ENCODE measurements at regions not wholly inside any gene's neighbourhood (a gene's known extent, or its start where the extent isn't known, plus 50 kb on each side); places are given as distances from the start of the nearest gene placed in this dataset.

- FAIRE-seq, result no peak
These were observed 972.8 kb downstream of the ANKRD7 start for GRCh38 chr7:119197172-119197876.

DNA sequence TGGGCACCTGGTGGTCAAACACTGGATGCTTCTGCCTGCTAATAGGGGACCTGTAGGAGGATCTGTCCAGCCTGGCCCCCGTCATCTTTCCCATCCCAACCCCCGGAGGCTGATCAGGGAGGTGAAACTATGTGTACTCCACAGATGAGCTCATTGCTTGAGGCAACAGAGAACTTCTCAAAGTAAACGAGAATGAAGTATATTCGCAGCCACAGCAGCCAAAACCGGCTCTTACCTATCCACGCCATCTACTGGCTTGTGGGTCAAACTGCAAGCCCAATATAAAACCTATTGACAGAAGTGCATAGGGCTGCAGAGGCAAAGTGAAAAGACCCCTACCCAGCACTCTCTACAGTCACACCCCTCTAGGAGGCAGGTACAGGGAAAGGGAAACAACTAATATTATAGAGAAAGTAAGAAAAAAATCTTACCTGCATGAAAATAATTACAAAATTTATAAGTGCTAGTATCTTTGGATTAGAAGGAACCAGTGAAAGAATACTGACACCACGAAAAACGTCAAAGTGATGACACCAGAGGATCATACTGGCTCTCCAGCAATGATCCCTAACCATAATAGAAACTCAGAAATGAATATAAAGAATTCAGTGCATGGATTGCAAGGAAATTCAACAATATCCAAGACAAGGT lies 973.5 kb downstream of the ANKRD7 start:
- DNase-seq (ENCODE audit: insufficient read length, low spot score) (peak; percentile 0), FAIRE-seq (peak; percentile 81)
- no peak for TF ChIP-seq TAF1 (IDR thresholded peaks at IDR 0.05; ENCODE audit: low read depth, low read length)
- TF ChIP-seq PAX5 (IDR thresholded peaks at IDR 0.05; ENCODE audit: insufficient read depth, low read length, severe bottlenecking), result no peak
- no peak for TF ChIP-seq POLR2A (IDR thresholded peaks at IDR 0.05; ENCODE audit: low read depth, low read length)
- TF ChIP-seq POLR2AphosphoS5 (IDR thresholded peaks at IDR 0.05; ENCODE audit: low read depth, low read length), result no peak

More at GRCh38 chr7:119197172-119197876, 972.8 kb downstream of the ANKRD7 start:
- TF ChIP-seq POLR2AphosphoS5 (IDR thresholded peaks at IDR 0.05; ENCODE audit: low read depth, low read length), result no peak
- TF ChIP-seq SPI1 (IDR thresholded peaks at IDR 0.05; ENCODE audit: low read depth, low read length), result no peak
- TF ChIP-seq POU2F2 (IDR thresholded peaks at IDR 0.05; ENCODE audit: low read depth, low read length), result no peak
- no peak for TF ChIP-seq PAX5 (IDR thresholded peaks at IDR 0.05; ENCODE audit: insufficient read depth, low read length, severe bottlenecking)
- TF ChIP-seq POLR2A (IDR thresholded peaks at IDR 0.05; ENCODE audit: low read depth, low read length), result no peak
- no peak for DNase-seq (ENCODE audit: insufficient read length, low spot score)

GRCh38 chr7:119219663-119220062 lies 995.2 kb downstream of the ANKRD7 start:
- TF ChIP-seq POLR2AphosphoS5 (IDR thresholded peaks at IDR 0.05; ENCODE audit: low read depth, low read length), result no peak
- no peak for TF ChIP-seq SPI1 (IDR thresholded peaks at IDR 0.05; ENCODE audit: low read depth, low read length)
- TF ChIP-seq POLR2A (IDR thresholded peaks at IDR 0.05; ENCODE audit: low read depth, low read length), result no peak
- TF ChIP-seq PAX5 (IDR thresholded peaks at IDR 0.05; ENCODE audit: insufficient read depth, low read length, severe bottlenecking), result no peak
- no peak for TF ChIP-seq TAF1 (IDR thresholded peaks at IDR 0.05; ENCODE audit: low read depth, low read length)
- no peak for TF ChIP-seq POU2F2 (IDR thresholded peaks at IDR 0.05; ENCODE audit: low read depth, low read length)
- DNase-seq (ENCODE audit: insufficient read length, low spot score) (no peak), FAIRE-seq (no peak)

DNA sequence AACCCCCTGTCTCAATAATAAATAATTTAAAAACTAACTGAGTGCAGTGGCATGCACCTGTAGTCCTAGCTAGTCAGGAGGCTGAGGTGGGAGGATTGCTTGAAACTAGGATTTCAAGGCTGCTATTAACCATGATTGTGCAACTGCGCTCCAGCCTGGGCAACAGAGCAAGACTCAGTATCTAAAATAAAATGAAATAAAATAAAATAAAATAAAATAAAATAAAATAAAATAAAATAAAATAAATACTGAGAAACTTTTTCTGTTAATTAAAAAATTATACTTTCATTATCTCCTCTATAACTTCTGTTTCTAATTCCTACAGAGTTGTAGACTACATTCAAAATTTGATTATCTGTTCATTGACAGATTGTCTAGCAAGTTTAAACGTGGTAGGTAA lies 999.4 kb downstream of the ANKRD7 start:
- DNase-seq (ENCODE audit: insufficient read length, low spot score) (no peak), FAIRE-seq (no peak)
- no peak for TF ChIP-seq TAF1 (IDR thresholded peaks at IDR 0.05; ENCODE audit: low read depth, low read length)
- TF ChIP-seq POLR2AphosphoS5 (IDR thresholded peaks at IDR 0.05; ENCODE audit: low read depth, low read length), result no peak
- TF ChIP-seq POU2F2 (IDR thresholded peaks at IDR 0.05; ENCODE audit: low read depth, low read length), result no peak
- TF ChIP-seq SPI1 (IDR thresholded peaks at IDR 0.05; ENCODE audit: low read depth, low read length), result no peak
- TF ChIP-seq PAX5 (IDR thresholded peaks at IDR 0.05; ENCODE audit: insufficient read depth, low read length, severe bottlenecking), result no peak
- TF ChIP-seq POLR2A (IDR thresholded peaks at IDR 0.05; ENCODE audit: low read depth, low read length), result no peak

DNA sequence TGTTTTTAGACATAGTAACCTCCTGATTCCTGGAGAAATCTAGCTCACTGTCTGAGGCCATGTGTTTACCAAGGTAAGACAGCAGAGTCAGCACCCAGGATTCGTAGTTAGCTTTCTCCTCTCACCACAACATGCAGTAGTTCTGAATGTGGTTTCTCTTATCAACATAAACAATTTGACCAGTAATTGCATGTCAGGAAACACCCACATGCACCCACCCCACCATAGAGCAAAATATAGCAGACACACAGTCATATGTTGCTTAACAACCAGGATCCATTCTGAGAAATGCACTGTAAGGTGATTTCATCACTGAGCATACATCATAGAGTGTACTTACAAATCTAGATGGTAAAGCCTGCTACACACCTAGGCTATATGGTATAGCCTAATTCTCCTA lies 1004.0 kb downstream of the ANKRD7 start:
- TF ChIP-seq PAX5 (IDR thresholded peaks at IDR 0.05; ENCODE audit: insufficient read depth, low read length, severe bottlenecking), result no peak
- TF ChIP-seq POU2F2 (IDR thresholded peaks at IDR 0.05; ENCODE audit: low read depth, low read length), result no peak
- TF ChIP-seq POLR2AphosphoS5 (IDR thresholded peaks at IDR 0.05; ENCODE audit: low read depth, low read length), result no peak
- no peak for TF ChIP-seq TAF1 (IDR thresholded peaks at IDR 0.05; ENCODE audit: low read depth, low read length)
- TF ChIP-seq POLR2A (IDR thresholded peaks at IDR 0.05; ENCODE audit: low read depth, low read length), result no peak
- no peak for TF ChIP-seq SPI1 (IDR thresholded peaks at IDR 0.05; ENCODE audit: low read depth, low read length)
- no peak for DNase-seq (ENCODE audit: insufficient read length, low spot score)
- FAIRE-seq, result peak; percentile 40

DNA sequence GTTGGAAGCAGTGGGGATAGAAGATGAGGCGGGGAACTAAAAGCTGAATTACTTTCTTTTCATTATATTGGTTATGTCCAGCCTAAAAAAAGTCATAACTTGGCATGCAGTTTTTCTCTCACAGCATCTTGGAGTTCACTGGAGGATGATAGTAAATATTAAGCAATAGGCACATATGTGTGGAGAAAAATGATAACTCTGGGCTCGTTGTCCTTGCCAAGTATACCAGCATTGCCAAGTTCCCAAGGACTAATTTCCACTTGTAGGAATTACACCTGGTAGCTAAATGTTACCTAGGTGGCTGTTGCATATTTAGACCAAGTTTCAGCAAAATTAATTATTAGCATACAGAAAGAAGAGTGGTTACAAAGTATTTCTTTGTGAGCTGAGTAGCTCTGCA lies 1007.6 kb downstream of the ANKRD7 start:
- no peak for TF ChIP-seq POLR2AphosphoS5 (IDR thresholded peaks at IDR 0.05; ENCODE audit: low read depth, low read length)
- TF ChIP-seq SPI1 (IDR thresholded peaks at IDR 0.05; ENCODE audit: low read depth, low read length), result no peak
- no peak for TF ChIP-seq PAX5 (IDR thresholded peaks at IDR 0.05; ENCODE audit: insufficient read depth, low read length, severe bottlenecking)
- TF ChIP-seq TAF1 (IDR thresholded peaks at IDR 0.05; ENCODE audit: low read depth, low read length), result no peak
- TF ChIP-seq POLR2A (IDR thresholded peaks at IDR 0.05; ENCODE audit: low read depth, low read length), result no peak
- no peak for TF ChIP-seq POU2F2 (IDR thresholded peaks at IDR 0.05; ENCODE audit: low read depth, low read length)
- no peak for FAIRE-seq

DNA sequence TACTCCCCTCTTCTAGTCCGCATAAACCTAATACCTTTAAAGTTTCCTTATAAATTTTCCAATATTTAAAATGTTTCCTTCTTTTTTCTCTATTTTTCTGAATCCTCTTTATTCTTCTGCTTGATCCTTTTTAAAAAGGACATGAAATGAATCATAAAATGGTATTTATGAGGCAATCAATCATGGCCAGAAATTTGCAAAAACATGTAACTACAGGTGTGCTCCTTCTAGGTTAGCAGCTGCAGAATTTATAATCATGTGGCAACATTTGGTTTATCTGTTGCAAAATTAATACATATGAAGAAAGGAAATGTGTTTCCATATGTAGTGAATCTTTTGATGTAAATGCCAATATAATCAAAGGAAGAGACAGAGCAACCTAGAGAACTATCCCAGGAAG lies 1008.5 kb downstream of the ANKRD7 start:
- no peak for TF ChIP-seq SPI1 (IDR thresholded peaks at IDR 0.05; ENCODE audit: low read depth, low read length)
- TF ChIP-seq PAX5 (IDR thresholded peaks at IDR 0.05; ENCODE audit: insufficient read depth, low read length, severe bottlenecking), result no peak
- no peak for TF ChIP-seq POLR2AphosphoS5 (IDR thresholded peaks at IDR 0.05; ENCODE audit: low read depth, low read length)
- no peak for TF ChIP-seq POLR2A (IDR thresholded peaks at IDR 0.05; ENCODE audit: low read depth, low read length)
- no peak for TF ChIP-seq POU2F2 (IDR thresholded peaks at IDR 0.05; ENCODE audit: low read depth, low read length)
- TF ChIP-seq TAF1 (IDR thresholded peaks at IDR 0.05; ENCODE audit: low read depth, low read length), result no peak
- DNase-seq (ENCODE audit: insufficient read length, low spot score), result no peak
- no peak for FAIRE-seq

More for the DNA sequence above, 1007.6 kb downstream of the ANKRD7 start:
- DNase-seq (ENCODE audit: insufficient read length, low spot score), result no peak

GRCh38 chr7:119252962-119253361 lies 1020.0 kb upstream of the KCND2 start:
- DNase-seq (ENCODE audit: insufficient read length, low spot score) (no peak), FAIRE-seq (no peak)
- no peak for TF ChIP-seq SPI1 (IDR thresholded peaks at IDR 0.05; ENCODE audit: low read depth, low read length)
- no peak for TF ChIP-seq PAX5 (IDR thresholded peaks at IDR 0.05; ENCODE audit: insufficient read depth, low read length, severe bottlenecking)
- TF ChIP-seq POU2F2 (IDR thresholded peaks at IDR 0.05; ENCODE audit: low read depth, low read length), result no peak
- no peak for TF ChIP-seq POLR2A (IDR thresholded peaks at IDR 0.05; ENCODE audit: low read depth, low read length)
- TF ChIP-seq TAF1 (IDR thresholded peaks at IDR 0.05; ENCODE audit: low read depth, low read length), result no peak

DNA sequence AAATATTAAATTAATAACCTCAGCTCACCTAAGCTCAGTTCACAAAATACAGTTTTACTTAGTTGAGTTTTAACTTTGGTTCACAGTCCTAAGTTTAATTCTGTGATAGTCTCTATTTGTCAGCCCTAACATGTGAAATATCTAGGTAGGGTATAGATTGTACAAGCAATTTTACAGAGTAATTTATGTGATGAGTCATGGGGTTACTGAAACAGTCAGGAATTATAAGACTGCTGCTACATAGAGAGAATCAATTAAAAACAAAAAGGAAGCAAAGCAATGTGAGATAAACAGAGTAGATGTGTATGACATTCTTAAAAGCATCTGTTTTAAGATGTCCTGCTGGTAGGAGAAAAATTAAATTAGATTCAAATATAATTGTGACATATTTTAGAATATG lies 1018.2 kb upstream of the KCND2 start:
- FAIRE-seq (no peak), DNase-seq (ENCODE audit: insufficient read length, low spot score) (no peak)
- TF ChIP-seq TAF1 (IDR thresholded peaks at IDR 0.05; ENCODE audit: low read depth, low read length), result no peak
- no peak for TF ChIP-seq PAX5 (IDR thresholded peaks at IDR 0.05; ENCODE audit: insufficient read depth, low read length, severe bottlenecking)
- TF ChIP-seq POLR2A (IDR thresholded peaks at IDR 0.05; ENCODE audit: low read depth, low read length), result no peak
- TF ChIP-seq SPI1 (IDR thresholded peaks at IDR 0.05; ENCODE audit: low read depth, low read length), result no peak
- no peak for TF ChIP-seq POLR2AphosphoS5 (IDR thresholded peaks at IDR 0.05; ENCODE audit: low read depth, low read length)
- TF ChIP-seq POU2F2 (IDR thresholded peaks at IDR 0.05; ENCODE audit: low read depth, low read length), result no peak
